CD4-positive, alpha-beta T cell (primary cell): ENCODE measurements at regions not wholly inside any gene's neighbourhood (a gene's known extent, or its start where the extent isn't known, plus 50 kb on each side); places are given as distances from the start of the nearest gene placed in this dataset.
"Not testable (repeated sequence)": the region's sequence is repeated elsewhere in the genome, so short reads cannot be mapped to it uniquely, and the experiment has no call there.

Experiments used
- ATAC-seq: fragments of 200-7000 bp; cut with Tn5 transposase; one replicate; pipeline ENCODE4 v1.10.0; 2022; ENCODE audit warnings: mild to moderate bottlenecking; ENCODE audit not compliant: poor library complexity
- CTCF ChIA-PET: fragments of 350-600 bp; sonication (Branson Sonifier 250); formaldehyde crosslinking; loops from one replicate; lab custom pipeline; 2021; ENCODE audit warnings: antibody characterized with exemption, inconsistent platforms; lab: Charles Lee
- POLR2A ChIA-PET: fragments of 350-600 bp; sonication (Branson Sonifier 250); formaldehyde crosslinking; loops from one replicate; lab custom pipeline; 2021; ENCODE audit warnings: antibody characterized with exemption, inconsistent platforms; lab: Charles Lee
- DNase-seq, 14 experiments: peaks; one replicate each; pipeline ENCODE4 v3.0.0-alpha.2; 2013 to 2020; ENCODE audit warnings: mixed read lengths in 2 of 14
- H3K27ac ChIP-seq, 2 donors: one replicate each; pipeline versions ENCODE4 v1.5.1 to v1.7.0; 2013; ENCODE audit warnings: low read length in 2 of 2, low read depth in 1 of 2, mild to moderate bottlenecking in 1 of 2
- H3K27me3 ChIP-seq, 2 experiments: 1 replicate in 1 of 2; 2 replicates in 1 of 2; pipeline versions ENCODE4 v1.6.1 to v1.7.0; 2013; ENCODE audit warnings: low read length in 2 of 2, control low read depth in 1 of 2, mild to moderate bottlenecking in 1 of 2, moderate library complexity in 1 of 2; ENCODE audit not compliant: insufficient read depth in 2 of 2, control insufficient read depth in 1 of 2
- H3K36me3 ChIP-seq: one replicate; pipeline ENCODE4 v1.6.1; 2013; ENCODE audit warnings: low read length, control low read depth; ENCODE audit not compliant: insufficient read depth
- H3K4me1 ChIP-seq: one replicate; pipeline ENCODE4 v1.6.1; 2013; ENCODE audit warnings: low read length, control low read depth; ENCODE audit not compliant: insufficient read depth
- H3K4me3 ChIP-seq: one replicate; pipeline ENCODE4 v1.5.1; 2013; ENCODE audit warnings: mild to moderate bottlenecking, low read length, moderate library complexity
- H3K9me3 ChIP-seq, 2 experiments: 1 replicate in 1 of 2; 2 replicates in 1 of 2; pipeline versions ENCODE4 v1.6.1 to v1.7.0; 2013; ENCODE audit warnings: low read length in 2 of 2, mild to moderate bottlenecking in 2 of 2, control low read depth in 1 of 2, moderate library complexity in 1 of 2; ENCODE audit not compliant: control insufficient read depth in 1 of 2, insufficient read depth in 1 of 2
- H3K27ac Mint-ChIP-seq: one replicate; pipeline ENCODE4 v1.8.0; 2020; ENCODE audit warnings: mixed read lengths
- H3K27me3 Mint-ChIP-seq: one replicate; pipeline ENCODE4 v1.8.0; 2021; ENCODE audit warnings: mixed read lengths
- H3K36me3 Mint-ChIP-seq: one replicate; pipeline ENCODE4 v1.8.0; 2021; ENCODE audit warnings: low read depth, mixed read lengths
- H3K4me1 Mint-ChIP-seq: one replicate; pipeline ENCODE4 v1.8.0; 2021; ENCODE audit warnings: low read depth, mixed read lengths
- H3K4me3 Mint-ChIP-seq: one replicate; pipeline ENCODE4 v1.8.0; 2020; ENCODE audit warnings: mild to moderate bottlenecking, mixed read lengths
- H3K9me3 Mint-ChIP-seq: one replicate; pipeline ENCODE4 v1.8.0; 2020; ENCODE audit warnings: mixed read lengths
- intact Hi-C, 2 experiments: fragments of 100-400 bp; cut with DNase I in 1 of 2; cut with micrococcal nuclease in 1 of 2; formaldehyde crosslinking; loops; one replicate each; pipeline versions ENCODE4 v1.15.1 to v1.9.0; 2023 to 2025; cut with DNase I, micrococcal nuclease
- TF ChIP-seq, protein P1 (sequence below): fragments of 200-600 bp; IDR thresholded peaks from one replicate; pipeline ENCODE4 v1.8.0; 2022; ENCODE audit warnings: antibody characterized with exemption, mild to moderate bottlenecking

DNA sequence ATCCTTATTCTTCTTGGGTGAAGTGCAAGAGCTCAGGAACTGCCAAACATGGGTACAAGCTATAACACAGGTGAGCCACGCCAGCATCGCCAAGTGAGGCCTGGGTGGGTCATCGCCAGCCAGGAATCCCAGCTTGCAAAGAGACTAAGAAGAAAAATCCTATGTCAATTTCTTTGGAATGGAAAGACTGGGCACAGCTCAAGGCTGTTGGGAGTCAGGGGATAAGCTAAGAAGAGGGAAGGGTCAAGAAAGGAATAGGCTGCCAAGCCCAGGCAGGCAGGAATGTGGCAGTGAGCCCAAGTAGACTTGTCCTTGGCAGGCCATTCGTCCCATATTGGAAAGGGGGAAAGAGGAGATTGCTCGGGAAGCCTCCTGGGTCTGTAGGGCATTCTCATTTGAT is 191.4 kb upstream of the CDH5 start:
- peaks cover 0 to 5% of the 10 kb centered on the region in 2 experiments for H3K27me3 ChIP-seq
- H3K9me3 Mint-ChIP-seq = no peaks in the 10 kb centered on the region
- TF ChIP-seq, protein P1, sequence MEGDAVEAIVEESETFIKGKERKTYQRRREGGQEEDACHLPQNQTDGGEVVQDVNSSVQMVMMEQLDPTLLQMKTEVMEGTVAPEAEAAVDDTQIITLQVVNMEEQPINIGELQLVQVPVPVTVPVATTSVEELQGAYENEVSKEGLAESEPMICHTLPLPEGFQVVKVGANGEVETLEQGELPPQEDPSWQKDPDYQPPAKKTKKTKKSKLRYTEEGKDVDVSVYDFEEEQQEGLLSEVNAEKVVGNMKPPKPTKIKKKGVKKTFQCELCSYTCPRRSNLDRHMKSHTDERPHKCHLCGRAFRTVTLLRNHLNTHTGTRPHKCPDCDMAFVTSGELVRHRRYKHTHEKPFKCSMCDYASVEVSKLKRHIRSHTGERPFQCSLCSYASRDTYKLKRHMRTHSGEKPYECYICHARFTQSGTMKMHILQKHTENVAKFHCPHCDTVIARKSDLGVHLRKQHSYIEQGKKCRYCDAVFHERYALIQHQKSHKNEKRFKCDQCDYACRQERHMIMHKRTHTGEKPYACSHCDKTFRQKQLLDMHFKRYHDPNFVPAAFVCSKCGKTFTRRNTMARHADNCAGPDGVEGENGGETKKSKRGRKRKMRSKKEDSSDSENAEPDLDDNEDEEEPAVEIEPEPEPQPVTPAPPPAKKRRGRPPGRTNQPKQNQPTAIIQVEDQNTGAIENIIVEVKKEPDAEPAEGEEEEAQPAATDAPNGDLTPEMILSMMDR = no peak
- intact Hi-C loops = no loop called here
- H3K4me1 Mint-ChIP-seq = no peaks in the 10 kb centered on the region
- ChIA-PET CTCF (no interaction called here), POLR2A (no interaction called here)
- no peaks in the 10 kb centered on the region for H3K36me3 Mint-ChIP-seq
- no peak overlapping the region for H3K4me3 ChIP-seq
- H3K27me3 Mint-ChIP-seq = peaks cover 23% of the 10 kb centered on the region
- no peak overlapping the region for H3K27ac Mint-ChIP-seq
- peaks cover 0 to 3% of the 10 kb centered on the region in 2 experiments for H3K9me3 ChIP-seq
- H3K27ac ChIP-seq = no peak overlapping the region
- DNase-seq = no peak
- H3K36me3 ChIP-seq = no peaks in the 10 kb centered on the region
- no peak for ATAC-seq
- H3K4me1 ChIP-seq = no peaks in the 10 kb centered on the region
- H3K4me3 Mint-ChIP-seq = no peak overlapping the region

- ATAC-seq, POLR2A ChIA-PET, H3K4me1 ChIP-seq, CTCF ChIA-PET, H3K36me3 Mint-ChIP-seq, H3K36me3 ChIP-seq, intact Hi-C loops, H3K9me3 ChIP-seq, H3K4me3 ChIP-seq, DNase-seq, H3K4me3 Mint-ChIP-seq, H3K4me1 Mint-ChIP-seq, H3K27ac Mint-ChIP-seq, H3K27me3 ChIP-seq, H3K27ac ChIP-seq, H3K9me3 Mint-ChIP-seq: not testable (repeated sequence)
- H3K27me3 Mint-ChIP-seq = peaks cover 23% of the 10 kb centered on the region
These were observed 192.7 kb upstream of the CDH5 start for GRCh38 chr16:66173796-66174195.

DNA sequence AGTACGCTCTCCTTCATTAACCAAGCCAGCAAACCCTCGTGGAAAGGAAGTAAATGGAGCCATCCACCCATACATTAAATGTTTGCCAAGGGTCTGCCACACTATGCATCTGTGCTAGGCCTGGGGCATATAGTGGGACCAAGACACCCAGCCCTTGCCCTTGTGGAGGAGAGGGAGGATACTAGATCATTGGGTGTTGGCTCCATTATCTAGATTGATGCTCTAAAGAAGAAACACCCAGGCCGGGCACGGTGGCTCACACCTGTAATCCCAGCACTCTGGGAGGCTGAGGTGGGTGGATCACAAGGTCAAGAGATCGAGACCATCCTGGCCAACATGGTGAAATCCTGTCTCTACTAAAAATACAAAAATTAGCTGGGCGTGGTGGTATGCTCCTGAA is 193.3 kb upstream of the CDH5 start:
- DNase-seq, H3K9me3 ChIP-seq, H3K36me3 ChIP-seq, H3K27ac ChIP-seq, H3K4me3 Mint-ChIP-seq, POLR2A ChIA-PET, H3K9me3 Mint-ChIP-seq, CTCF ChIA-PET, intact Hi-C loops, H3K27me3 ChIP-seq, H3K27ac Mint-ChIP-seq, H3K4me3 ChIP-seq, ATAC-seq, H3K4me1 Mint-ChIP-seq, H3K36me3 Mint-ChIP-seq, H3K4me1 ChIP-seq: not testable (repeated sequence)
- peaks cover 23% of the 10 kb centered on the region for H3K27me3 Mint-ChIP-seq

DNA sequence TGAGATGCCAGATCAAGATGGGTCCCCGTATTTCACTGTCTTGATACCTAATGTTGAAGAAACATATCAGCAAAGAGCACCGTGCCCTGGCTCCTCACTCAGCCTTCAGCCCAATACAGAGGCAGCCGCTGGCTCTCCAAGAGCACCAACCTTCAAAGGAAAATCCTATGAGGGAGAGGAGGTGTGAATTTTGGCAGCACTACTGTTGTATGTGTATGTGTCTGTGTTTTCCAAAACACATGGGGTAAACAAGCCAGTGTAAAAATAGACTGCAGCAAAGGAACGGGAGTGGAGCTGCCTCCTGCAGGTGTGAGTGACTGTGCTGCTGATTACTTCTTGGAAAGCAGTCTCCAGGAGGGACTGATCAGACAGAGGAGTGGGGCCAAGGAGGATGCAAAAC is 194.0 kb upstream of the CDH5 start:
- Mint-ChIP-seq H3K9me3 (no peaks in the 10 kb centered on the region), H3K36me3 (no peaks in the 10 kb centered on the region), H3K27ac (no peak overlapping the region), H3K27me3 (peaks cover 22% of the 10 kb centered on the region), H3K4me1 (no peaks in the 10 kb centered on the region), H3K4me3 (no peak overlapping the region)
- Histone ChIP-seq H3K27me3 (peaks cover 0 to 5% of the 10 kb centered on the region in 2 experiments), H3K27ac (no peak overlapping the region), H3K36me3 (no peaks in the 10 kb centered on the region), H3K9me3 (no peaks in the 10 kb centered on the region), H3K4me1 (no peaks in the 10 kb centered on the region), H3K4me3 (no peak overlapping the region)
- DNase-seq (no peak), ATAC-seq (no peak)
- ChIA-PET POLR2A (no interaction called here), CTCF (no interaction called here)
- intact Hi-C loops = no loop called here
- TF ChIP-seq, protein P1 = no peak
